Activated CD8-positive, alpha-beta memory T cell treated with anti-CD3 and anti-CD28 coated beads for 1 hour (primary cell): ENCODE measurements at regions not wholly inside any gene's neighbourhood (a gene's known extent, or its start where the extent isn't known, plus 50 kb on each side); places are given as distances from the start of the nearest gene placed in this dataset.
A peak's percentile ranks its signal among the peaks of the same experiment; 100 is the strongest.
"Not testable (repeated sequence)": the region's sequence is repeated elsewhere in the genome, so short reads cannot be mapped to it uniquely, and the experiment has no call there.

Experiments
- DNase-seq, 2 donors: peaks; one replicate each; pipeline ENCODE4 v3.0.0-alpha.2; 2020; ENCODE audit warnings: low read depth in 1 of 2; ENCODE audit errors: extremely low read depth in 1 of 2

- DNase-seq = no peak
Measured at GRCh38 chr7:101740981-101741725, 76.3 kb upstream of the CUX1 start.

DNA sequence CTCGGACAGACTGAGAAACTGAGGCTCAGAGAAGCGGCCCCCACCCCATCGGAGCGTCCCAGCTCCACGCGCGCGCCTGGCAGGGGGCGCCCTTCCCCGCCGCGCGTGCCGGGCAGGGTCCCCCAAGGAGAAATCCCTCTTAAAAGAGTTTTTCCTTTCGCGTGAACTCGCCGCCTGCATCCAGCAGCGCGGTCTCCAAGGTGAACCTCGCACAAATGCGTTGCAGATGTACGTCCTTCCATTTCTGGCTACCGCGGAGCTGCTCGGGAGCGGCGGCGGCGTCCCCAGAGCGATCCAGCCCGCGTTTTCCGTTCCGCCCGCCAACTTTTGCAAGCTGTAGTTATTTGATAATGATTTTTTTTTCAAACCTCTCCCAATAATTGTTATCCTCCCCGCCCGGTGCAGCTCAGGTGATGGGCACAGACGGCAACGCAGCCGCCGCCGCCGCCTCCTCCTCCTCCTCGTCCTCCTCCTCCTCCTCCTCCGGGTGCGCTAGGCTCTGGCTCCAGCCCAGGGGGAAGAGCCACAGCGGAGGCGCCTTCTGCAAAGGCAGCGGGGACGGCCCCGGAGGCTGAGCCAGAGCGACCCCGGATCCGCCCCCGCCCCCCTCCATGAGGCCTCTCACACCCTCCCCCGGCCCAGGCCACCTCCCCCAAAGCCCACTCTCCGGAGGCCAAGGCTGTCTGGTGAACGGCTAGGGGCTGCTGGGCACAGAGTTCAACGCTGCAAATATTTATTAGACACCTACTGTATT, 74.0 kb upstream of the CUX1 start:
- DNase-seq = peak; percentile 35 to 47

DNA sequence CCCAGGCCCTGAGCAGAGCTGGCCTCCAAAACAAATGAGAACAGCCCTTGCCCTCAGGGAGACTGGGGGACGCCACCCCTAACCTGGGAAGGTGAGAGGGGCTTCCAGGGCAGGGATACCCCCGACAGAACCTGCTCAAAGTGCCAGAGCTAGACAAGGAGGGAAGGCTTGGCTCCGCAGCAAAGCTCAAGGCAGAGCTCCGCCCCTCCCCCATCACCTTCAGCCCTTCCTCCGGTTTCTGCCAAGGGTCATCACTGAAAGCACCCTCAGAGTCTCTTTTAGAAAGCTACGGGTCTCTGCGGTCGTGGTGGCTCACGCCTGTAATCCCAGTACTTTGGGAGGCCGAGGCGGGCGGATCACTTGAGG, 73.4 kb upstream of the CUX1 start:
- DNase-seq = no peak

GRCh38 chr7:101744588-101744987, 72.8 kb upstream of the CUX1 start:
- DNase-seq = no peak

DNA sequence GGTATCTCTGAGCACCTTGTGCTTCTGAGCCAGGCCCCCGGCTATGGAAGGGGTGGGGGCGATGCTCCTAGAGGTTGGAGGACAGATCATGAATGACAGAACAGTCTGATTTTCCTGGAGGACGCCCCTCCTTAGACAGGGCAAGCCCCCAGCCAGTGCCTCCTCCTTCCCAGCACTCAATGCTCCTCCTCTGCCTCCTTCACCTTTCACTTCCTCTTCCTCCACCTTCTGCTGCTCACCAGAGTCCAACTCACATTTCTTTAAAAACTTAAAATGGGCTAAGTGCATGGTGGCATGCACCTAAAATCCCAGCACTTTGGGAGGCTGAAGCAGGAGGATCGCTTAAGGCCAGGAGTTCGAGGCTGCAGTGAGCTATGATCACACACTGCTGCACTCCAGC, 71.1 kb upstream of the CUX1 start:
- DNase-seq = no peak

DNA sequence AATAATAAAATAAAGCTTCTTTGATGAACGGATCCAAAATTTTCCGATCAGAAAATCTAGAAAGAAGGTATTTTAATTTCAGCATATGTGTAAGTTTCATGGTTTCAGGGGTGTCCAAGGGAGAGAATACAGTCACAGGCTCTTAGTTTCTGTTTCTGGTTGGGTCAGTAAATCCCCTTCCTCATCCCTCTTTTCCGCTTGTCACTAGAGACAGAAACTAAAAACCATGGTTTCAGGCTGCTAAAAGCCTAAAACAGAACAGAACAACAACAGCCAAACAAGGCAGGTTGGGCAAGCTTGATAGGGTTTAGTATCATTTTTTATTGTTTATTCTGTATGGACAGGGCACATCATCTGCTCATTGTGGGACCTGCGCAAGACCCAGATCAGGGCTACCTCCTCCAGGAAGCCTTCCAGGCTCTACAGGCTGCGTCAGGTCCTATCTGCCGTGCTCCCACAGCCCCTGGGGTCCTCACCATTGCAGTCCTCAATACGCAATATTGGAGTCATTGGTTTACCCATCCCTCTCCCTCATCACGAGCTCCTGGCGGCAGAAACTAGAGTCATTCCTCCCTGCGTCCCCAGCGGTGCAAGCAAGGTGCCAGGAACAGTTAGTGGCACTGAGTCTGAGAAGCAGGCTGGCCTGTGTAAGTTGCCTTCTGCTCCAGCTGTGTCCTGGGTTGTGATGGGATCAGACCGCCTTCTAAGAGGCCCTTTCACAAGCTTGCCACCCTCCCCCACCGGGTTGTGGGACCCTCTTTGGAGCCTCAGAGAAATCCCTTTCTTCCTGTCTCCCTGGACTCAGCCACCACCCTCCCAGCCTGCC, 70.2 kb upstream of the CUX1 start:
- no peak for DNase-seq

DNA sequence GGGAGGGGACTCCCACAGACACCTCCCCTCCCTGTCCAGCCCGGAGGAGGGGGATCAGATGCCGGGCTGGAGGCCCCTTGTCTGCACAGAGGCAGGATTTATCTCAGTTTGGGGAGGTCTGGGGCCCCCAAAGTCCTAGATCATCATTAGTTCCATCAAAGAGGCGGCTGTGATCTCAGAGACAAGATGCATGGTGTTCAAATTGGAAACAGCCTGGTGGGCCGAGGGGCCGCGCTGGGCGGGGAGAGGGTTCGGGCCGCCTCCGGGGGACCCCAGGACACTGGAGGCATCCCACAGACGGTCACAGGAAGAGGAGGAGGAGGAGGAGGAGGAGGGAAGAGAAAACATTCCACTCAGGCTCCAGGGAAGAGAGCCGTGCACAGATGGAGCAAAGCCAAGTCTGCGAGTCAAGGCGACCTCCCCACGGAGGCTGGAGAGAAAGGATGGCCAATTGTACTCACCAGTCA, 69.5 kb upstream of the CUX1 start:
- DNase-seq = no peak

GRCh38 chr7:101749891-101750290, 67.5 kb upstream of the CUX1 start:
- DNase-seq = no peak

DNA sequence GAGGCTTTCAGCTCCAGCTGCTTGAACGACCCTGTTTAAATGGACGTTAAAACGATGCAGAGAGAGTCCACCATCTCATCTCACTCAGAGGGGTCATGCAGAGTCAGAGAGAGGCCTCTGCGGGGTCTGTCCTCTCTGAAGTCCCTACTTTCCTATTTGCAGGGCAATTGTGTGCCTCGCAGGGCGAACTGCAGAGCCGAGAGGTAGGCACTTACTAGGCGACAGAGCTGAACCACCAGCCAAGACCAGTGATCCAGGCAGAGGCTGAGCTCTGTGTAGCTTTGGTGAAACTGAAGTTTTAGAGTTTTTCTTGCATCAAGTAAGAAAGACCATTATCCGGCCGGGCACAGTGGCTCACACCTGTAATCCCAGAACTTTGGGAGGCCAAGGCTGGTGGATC, 64.1 kb upstream of the CUX1 start:
- DNase-seq = no peak

DNA sequence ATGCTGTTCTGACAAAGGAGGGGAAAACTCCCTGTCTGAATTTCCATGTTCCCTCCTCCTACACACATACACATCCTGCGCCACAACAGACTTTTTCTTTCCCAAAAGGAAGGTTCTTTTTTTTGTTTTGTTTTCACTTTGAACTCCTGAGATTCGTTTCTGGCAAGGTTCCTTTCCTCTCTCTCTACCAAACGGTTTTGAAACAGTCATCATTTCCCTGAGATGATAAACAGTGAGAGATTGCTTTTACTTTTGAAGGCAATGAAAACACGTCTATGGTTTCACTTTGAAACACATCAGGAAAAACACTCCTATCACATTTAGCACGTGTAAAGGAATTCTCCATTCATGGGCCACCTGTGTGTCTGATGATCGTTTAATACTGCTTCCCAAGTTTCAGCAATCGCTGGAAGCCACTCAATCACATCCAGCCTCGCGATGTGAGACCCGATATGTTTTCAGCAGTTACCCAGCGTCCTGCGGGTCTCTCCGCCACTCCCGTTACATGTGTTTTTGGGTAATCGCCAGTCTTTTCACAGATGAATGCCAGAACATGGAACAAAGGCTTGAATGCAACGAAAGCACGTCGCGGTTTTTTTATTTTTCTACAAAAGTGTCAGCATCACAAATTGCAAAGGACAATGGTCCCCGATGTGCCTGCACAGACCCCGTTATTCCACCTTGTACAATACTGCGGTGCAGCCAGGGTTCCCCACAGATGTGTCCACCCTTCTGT, 62.8 kb upstream of the CUX1 start:
- no peak for DNase-seq

DNA sequence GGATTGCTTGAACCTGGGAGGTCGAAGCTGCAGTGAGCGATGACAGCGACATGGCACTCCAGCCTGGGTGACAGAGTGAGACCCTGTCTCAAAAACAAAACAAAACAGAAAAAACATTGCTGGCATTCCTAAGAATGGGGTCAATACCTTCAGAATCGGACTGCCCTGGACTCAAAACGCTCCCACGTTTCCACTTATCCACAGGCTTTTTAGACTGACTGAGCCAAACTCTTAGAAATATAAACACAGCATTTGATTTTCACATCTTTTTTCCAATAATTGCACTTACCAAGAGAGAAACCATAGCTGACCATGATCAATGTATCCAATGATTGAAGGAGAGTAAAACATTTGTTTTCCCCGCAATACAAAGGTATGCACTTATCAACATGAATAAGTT, 59.5 kb upstream of the CUX1 start:
- DNase-seq = no peak

DNA sequence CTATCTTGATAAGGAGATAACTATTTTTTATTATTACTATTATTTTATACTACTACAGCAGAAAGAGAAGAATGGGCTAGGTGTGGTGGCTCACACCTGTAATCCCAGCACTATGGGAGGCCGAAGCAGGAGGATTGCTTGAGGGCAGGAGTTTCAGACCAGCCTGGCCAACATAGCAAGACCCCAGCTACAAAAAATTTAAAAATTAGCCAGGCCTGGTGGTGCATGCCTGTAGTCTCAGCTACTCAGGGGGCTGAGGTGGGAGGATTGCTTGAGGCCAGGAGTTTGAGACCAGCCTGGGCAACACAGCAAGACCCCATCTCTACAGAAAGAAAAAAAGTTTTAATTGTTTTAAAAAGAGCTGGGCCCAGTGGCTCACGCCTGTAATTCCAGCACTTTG, 58.9 kb upstream of the CUX1 start:
- not testable (repeated sequence) for DNase-seq

DNA sequence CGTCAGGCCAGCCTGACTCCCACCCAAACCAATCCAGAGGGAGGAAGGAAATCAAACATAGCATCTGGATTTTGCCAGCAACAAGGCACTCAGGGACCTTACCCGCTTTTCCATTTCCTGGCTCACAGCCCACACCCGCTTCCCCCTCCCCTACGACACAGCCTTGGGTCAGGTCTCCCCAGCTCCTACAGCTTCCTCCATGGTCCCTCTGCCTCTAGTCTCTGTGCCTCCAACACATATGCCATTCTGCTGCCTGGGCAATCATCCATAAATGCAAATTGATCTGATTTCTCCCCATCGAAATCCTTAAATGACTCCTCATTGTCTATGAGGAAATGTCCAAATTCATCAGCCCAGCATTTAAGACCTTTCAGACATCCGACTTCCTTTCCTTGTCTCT, 53.2 kb upstream of the CUX1 start:
- no peak for DNase-seq

- no peak for DNase-seq
Measured at GRCh38 chr7:101767544-101767943, 49.9 kb upstream of the CUX1 start.
